Smooth muscle cell (in vitro differentiated cells): ENCODE measurements at regions not wholly inside any gene's neighbourhood (a gene's known extent, or its start where the extent isn't known, plus 50 kb on each side); places are given as distances from the start of the nearest gene placed in this dataset.

ENCODE experiments used
- DNase-seq: peaks from one replicate; lab custom pipeline; 2025; ENCODE audit not compliant: unreplicated experiment; lab: John Stamatoyannopoulos, UW
- H2AFZ ChIP-seq: fragments of 200-600 bp; sonication (generic); 2 replicates; pipeline ENCODE4 v1.6.0; 2016; ENCODE audit warnings: antibody characterized with exemption, low read depth, mild to moderate bottlenecking
- H3F3A ChIP-seq: fragments of 200-600 bp; sonication (generic); 2 replicates; pipeline ENCODE4 v1.6.0; 2017; ENCODE audit warnings: antibody characterized with exemption, low read depth
- H3K27ac ChIP-seq: fragments of 200-600 bp; sonication (generic); 2 replicates; pipeline ENCODE4 v1.5.1; 2016; ENCODE audit warnings: low read depth, mild to moderate bottlenecking
- H3K27me3 ChIP-seq: fragments of 200-600 bp; sonication (generic); 2 replicates; pipeline ENCODE4 v1.6.1; 2016; ENCODE audit warnings: low read depth, mild to moderate bottlenecking
- H3K36me3 ChIP-seq: fragments of 200-600 bp; sonication (generic); 2 replicates; pipeline ENCODE4 v1.5.1; 2016; ENCODE audit warnings: low read depth
- H3K4me1 ChIP-seq: fragments of 200-600 bp; sonication (generic); 2 replicates; pipeline ENCODE4 v1.5.1; 2016; ENCODE audit warnings: low read depth
- H3K4me2 ChIP-seq: fragments of 200-600 bp; sonication (generic); 2 replicates; pipeline ENCODE4 v1.6.0; 2016; ENCODE audit warnings: mild to moderate bottlenecking
- H3K4me3 ChIP-seq: fragments of 200-600 bp; sonication (generic); 2 replicates; pipeline ENCODE4 v1.5.1; 2016; ENCODE audit warnings: mild to moderate bottlenecking
- H3K79me2 ChIP-seq: fragments of 200-600 bp; sonication (generic); 2 replicates; pipeline ENCODE4 v1.6.0; 2016; ENCODE audit warnings: low read depth, mild to moderate bottlenecking
- H3K9ac ChIP-seq: fragments of 200-600 bp; sonication (generic); 2 replicates; pipeline ENCODE4 v1.6.0; 2016; ENCODE audit warnings: low read depth
- H3K9me3 ChIP-seq: fragments of 200-600 bp; sonication (generic); replicated peaks from 2 replicates; pipeline ENCODE4 v1.5.1; 2016; ENCODE audit warnings: low read depth
- H4K20me1 ChIP-seq: fragments of 200-600 bp; sonication (generic); 2 replicates; pipeline ENCODE4 v1.6.0; 2016; ENCODE audit warnings: low read depth
- WGBS: methylation state at CpG from one replicate; pipeline ENCODE4 v1.1.7; 2016; ENCODE audit warnings: low lambda C conversion rate; 5-methylcytosine and 5-hydroxymethylcytosine counted together
- TF ChIP-seq, protein P1 (sequence below): fragments of 200-600 bp; sonication (generic); IDR thresholded peaks from 2 replicates; pipeline ENCODE4 v1.5.1; 2017; ENCODE audit warnings: borderline replicate concordance, mild to moderate bottlenecking, antibody characterized with exemption; ENCODE audit not compliant: insufficient read depth, poor library complexity, severe bottlenecking

DNA sequence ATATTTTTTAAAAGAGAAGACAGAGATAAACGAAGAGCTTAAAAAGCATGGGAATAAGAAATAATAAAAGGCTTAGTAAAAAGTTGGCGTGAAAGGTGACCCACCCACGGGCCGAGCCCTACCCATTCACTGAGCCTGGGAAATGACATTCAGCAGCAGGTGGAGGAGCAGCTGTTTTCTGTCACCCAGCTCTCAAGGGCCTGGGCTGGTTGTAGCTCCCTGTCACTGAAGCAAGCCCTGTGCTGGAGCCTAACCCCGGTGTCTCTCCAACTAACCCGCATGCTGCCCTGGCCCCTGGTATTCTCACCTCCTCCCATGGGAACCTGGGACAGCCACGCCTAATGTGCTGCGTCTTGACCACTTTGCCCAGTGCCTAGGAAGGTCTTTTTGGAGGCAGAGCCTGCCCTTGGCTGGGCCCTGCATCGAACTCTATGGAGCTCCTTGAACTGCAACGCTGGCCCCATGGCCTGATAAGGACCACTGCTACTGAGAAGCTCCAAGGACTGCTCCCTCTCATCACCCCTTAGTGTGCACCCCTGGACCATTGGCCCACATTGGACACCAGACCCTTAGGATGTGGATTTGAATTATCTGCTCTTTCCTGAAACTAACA, 68.8 kb upstream of the IYD start:
- Histone ChIP-seq H3K27me3 (no peaks in the 10 kb centered on the region), H3K27ac (no peak overlapping the region), H3K9ac (no peak overlapping the region), H3K79me2 (no peaks in the 10 kb centered on the region), H3K4me2 (no peak overlapping the region), H3K4me1 (no peaks in the 10 kb centered on the region), H3F3A (no peaks in the 10 kb centered on the region), H2AFZ (no peak overlapping the region), H3K9me3 (no peaks in the 10 kb centered on the region), H3K36me3 (no peaks in the 10 kb centered on the region), H4K20me1 (no peaks in the 10 kb centered on the region), H3K4me3 (no peak overlapping the region)
- 92% methylated on average over 10 of the region's 10 CpGs for WGBS
- TF ChIP-seq, protein P1, sequence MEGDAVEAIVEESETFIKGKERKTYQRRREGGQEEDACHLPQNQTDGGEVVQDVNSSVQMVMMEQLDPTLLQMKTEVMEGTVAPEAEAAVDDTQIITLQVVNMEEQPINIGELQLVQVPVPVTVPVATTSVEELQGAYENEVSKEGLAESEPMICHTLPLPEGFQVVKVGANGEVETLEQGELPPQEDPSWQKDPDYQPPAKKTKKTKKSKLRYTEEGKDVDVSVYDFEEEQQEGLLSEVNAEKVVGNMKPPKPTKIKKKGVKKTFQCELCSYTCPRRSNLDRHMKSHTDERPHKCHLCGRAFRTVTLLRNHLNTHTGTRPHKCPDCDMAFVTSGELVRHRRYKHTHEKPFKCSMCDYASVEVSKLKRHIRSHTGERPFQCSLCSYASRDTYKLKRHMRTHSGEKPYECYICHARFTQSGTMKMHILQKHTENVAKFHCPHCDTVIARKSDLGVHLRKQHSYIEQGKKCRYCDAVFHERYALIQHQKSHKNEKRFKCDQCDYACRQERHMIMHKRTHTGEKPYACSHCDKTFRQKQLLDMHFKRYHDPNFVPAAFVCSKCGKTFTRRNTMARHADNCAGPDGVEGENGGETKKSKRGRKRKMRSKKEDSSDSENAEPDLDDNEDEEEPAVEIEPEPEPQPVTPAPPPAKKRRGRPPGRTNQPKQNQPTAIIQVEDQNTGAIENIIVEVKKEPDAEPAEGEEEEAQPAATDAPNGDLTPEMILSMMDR: no peak
- DNase-seq: no peak

DNA sequence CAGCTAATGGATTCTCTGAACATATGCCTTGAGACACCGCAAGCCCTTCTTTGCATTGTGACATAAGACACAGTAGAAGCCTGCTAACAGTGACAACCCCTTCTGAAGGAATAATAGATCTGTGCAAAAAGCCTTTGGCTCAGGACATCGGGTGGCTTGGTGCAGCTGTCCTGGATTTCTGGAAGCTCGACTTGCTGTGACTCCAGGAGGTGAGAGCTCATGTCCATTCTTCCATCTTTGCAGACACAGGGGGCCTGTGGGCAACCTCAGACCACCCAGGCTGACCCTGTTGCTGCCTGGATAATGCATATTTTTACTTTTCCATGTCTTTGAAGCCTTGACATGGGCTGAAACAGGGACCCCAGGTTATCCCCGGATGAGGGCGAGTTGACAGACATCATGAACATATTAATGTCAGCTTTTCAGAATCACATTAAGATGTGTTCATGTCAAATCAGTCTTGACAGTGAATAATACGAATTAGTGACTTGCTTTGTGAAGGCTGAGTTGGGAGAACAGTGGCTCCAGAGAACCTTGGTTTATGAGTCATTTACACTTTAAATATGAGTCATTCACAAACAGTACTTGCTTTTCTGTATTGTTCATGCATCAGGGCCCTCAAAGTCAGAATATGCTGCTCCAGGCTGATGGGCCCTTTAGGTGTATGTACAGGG, 66.8 kb upstream of the IYD start:
- Histone ChIP-seq H3K27ac (peak overlapping the region; percentile 20), H3K4me2 (no peak overlapping the region), H3K4me1 (no peaks in the 10 kb centered on the region), H3K27me3 (no peaks in the 10 kb centered on the region), H3K4me3 (no peak overlapping the region), H3K79me2 (no peaks in the 10 kb centered on the region), H3K9ac (no peak overlapping the region), H4K20me1 (no peaks in the 10 kb centered on the region), H3F3A (no peaks in the 10 kb centered on the region), H3K36me3 (no peaks in the 10 kb centered on the region), H2AFZ (no peak overlapping the region), H3K9me3 (no peaks in the 10 kb centered on the region)
- WGBS: 68% methylated on average over 6 of the region's 6 CpGs
- TF ChIP-seq, protein P1: no peak
- DNase-seq: no peak

DNA sequence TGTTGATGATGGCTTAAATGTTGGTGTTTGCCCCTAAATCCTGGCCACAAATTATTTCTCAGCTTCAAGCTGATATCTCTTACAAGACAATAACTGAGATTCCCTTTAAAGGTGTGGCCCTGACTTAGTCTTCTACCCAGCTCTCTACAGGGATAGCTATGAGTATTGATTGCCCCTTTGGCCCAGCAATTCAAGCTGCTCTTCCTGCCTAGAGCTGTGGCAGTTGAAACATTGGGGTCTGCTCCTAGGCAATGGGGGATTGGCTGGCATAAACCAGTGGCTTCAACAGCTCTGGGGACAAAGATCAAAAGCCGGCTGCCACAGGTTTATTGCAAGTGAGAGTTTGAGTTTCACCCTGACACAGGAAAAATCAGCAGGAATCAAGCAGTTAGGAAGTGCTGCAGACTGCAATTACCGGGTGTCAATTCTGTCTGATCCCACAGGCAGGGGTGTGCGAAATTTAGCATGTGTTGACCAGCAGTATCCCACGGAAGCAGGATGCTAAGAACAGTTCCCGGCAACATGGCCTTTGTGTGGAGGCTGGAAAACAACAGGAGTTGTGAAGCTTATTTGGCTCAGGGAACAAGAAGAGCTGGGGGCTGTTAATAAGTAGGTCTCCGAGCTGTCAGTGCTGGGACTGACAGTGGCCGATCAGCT, 66.2 kb upstream of the IYD start:
- Histone ChIP-seq H3K27me3 (no peaks in the 10 kb centered on the region), H3K79me2 (no peaks in the 10 kb centered on the region), H3K36me3 (no peaks in the 10 kb centered on the region), H3K27ac (peak overlapping the region; percentile 20), H3K9ac (no peak overlapping the region), H3K4me3 (no peak overlapping the region), H4K20me1 (no peaks in the 10 kb centered on the region), H3K9me3 (no peaks in the 10 kb centered on the region), H3K4me1 (no peaks in the 10 kb centered on the region), H3F3A (no peaks in the 10 kb centered on the region), H3K4me2 (no peak overlapping the region), H2AFZ (no peak overlapping the region)
- DNase-seq: no peak
- TF ChIP-seq, protein P1: no peak
- WGBS: 77% methylated on average over 7 of the region's 7 CpGs
